ENCODE measurements at regions not wholly inside any gene's neighbourhood (a gene's known extent, or its start where the extent isn't known, plus 50 kb on each side); places are given as distances from the start of the nearest gene placed in this dataset.

DNA sequence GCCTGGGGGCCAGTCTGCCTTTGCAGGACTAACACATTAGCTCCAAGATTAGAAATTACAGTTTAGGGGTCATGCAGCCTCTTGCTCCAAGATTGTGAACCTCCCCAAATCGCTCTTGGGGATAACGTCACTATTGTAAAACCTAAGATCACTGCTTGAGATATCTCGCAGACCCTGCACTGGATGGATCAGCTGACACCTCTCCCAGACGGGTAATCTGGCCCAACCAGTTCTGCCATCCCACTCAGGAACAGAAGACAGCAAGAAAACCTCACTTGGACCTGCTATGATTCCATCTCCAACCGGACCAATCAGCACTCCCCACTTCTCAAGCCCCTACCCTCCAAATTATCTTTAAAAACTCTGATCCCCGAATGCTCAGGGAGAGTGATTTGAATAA, 431.2 kb downstream of the GPM6A start (continued):
- no peak for TF ChIP-seq ZNF175 (tag by site-specific recombination; IDR thresholded peaks at IDR 0.05)
- TF ChIP-seq ZSCAN16 (tag by site-specific recombination; IDR thresholded peaks at IDR 0.05) = no peak
- TF ChIP-seq ZNF366 (tag by site-specific recombination; conservative IDR thresholded peaks at IDR 0.05) = no peak

DNA sequence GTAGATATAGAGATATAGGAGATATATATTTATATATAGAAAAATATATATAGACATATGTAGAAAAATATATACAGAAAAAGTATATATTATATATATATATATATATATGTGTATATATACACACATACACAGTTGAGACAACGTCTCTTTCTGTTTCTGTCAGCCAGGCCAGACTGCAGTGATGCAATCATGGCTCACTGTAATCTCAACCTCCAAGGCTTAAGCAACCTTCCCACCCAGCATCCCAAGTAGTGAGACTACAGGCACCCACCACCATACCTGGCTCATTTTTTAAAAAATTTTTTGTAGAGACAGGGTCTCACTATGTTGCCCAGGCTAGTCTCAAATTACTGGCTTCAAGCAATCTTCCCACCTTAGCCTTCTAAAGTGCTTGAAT, 426.3 kb downstream of the GPM6A start:
- Histone ChIP-seq H3K4me1 (ENCODE audit: control insufficient read depth, insufficient read depth, low read length) (no peaks in the 10 kb centered on the region), H3K9me3 (ENCODE audit: control insufficient read depth, insufficient read depth, low read depth, low read length) (no peaks in the 10 kb centered on the region), H3K27ac (ENCODE audit: extremely low read depth, low read depth, low read length) (no peak overlapping the region), H3K36me3 (ENCODE audit: control insufficient read depth in 2 of 2, insufficient read depth in 1 of 2, low read length in 2 of 2) (no peaks in the 10 kb centered on the region), H3K4me3 (ENCODE audit: low read depth, low read length) (no peak overlapping the region)
- TF ChIP-seq GLIS1 (tag by site-specific recombination; IDR thresholded peaks at IDR 0.05) (no peak), ZNF416 (tag by site-specific recombination; IDR thresholded peaks at IDR 0.05) (no peak), ZNF776 (tag by site-specific recombination; IDR thresholded peaks at IDR 0.05; ENCODE audit: borderline replicate concordance) (no peak), ZNF660 (tag by site-specific recombination; IDR thresholded peaks at IDR 0.05) (no peak), ZNF211 (tag by site-specific recombination; IDR thresholded peaks at IDR 0.05; ENCODE audit: low read depth) (no peak), HOXC10 (CRISPR knock-in tag; IDR thresholded peaks at IDR 0.05) (no peak), ZNF132 (tag by site-specific recombination; IDR thresholded peaks at IDR 0.05; ENCODE audit: borderline replicate concordance) (no peak), ZNF585B (tag by site-specific recombination; IDR thresholded peaks at IDR 0.05) (no peak)
- CTCF ChIA-PET = no interaction called here
- POLR2A ChIA-PET = no interaction called here

GRCh38 chr4:175386776-175387507, 425.1 kb downstream of the GPM6A start:
- Histone ChIP-seq H3K4me1 (ENCODE audit: control insufficient read depth, insufficient read depth, low read length) (no peaks in the 10 kb centered on the region), H3K9me3 (ENCODE audit: control insufficient read depth, insufficient read depth, low read depth, low read length) (no peaks in the 10 kb centered on the region), H3K4me3 (ENCODE audit: low read depth, low read length) (no peak overlapping the region), H3K27ac (ENCODE audit: extremely low read depth, low read depth, low read length) (no peak overlapping the region), H3K36me3 (ENCODE audit: control insufficient read depth in 2 of 2, insufficient read depth in 1 of 2, low read length in 2 of 2) (no peaks in the 10 kb centered on the region)
- TF ChIP-seq ZBTB20 (tag by site-specific recombination; IDR thresholded peaks at IDR 0.05) (no peak), ZNF549 (tag by site-specific recombination; IDR thresholded peaks at IDR 0.05) (no peak), BCL11B (tag by site-specific recombination; IDR thresholded peaks at IDR 0.05; ENCODE audit: low read depth) (no peak), ZNF274 (IDR thresholded peaks at IDR 0.05; ENCODE audit: low read length) (no peak), ZNF274 (tag by site-specific recombination; IDR thresholded peaks at IDR 0.05; ENCODE audit: borderline replicate concordance) (no peak), ZNF214 (tag by site-specific recombination; IDR thresholded peaks at IDR 0.05; ENCODE audit: borderline replicate concordance) (no peak), ATF2 (tag by site-specific recombination; IDR thresholded peaks at IDR 0.05; ENCODE audit: low read depth) (no peak), SETDB1 (IDR thresholded peaks at IDR 0.05; ENCODE audit: insufficient read length, low read length) (no peak), ZNF555 (tag by site-specific recombination; conservative IDR thresholded peaks at IDR 0.05) (no peak), ZNF843 (tag by site-specific recombination; IDR thresholded peaks at IDR 0.05) (no peak), ZNF571 (tag by site-specific recombination; IDR thresholded peaks at IDR 0.05) (no peak), ZNF169 (tag by site-specific recombination; IDR thresholded peaks at IDR 0.05) (no peak), PRDM1 (tag by site-specific recombination; IDR thresholded peaks at IDR 0.05) (no peak), SCRT1 (tag by site-specific recombination; IDR thresholded peaks at IDR 0.05; ENCODE audit: borderline replicate concordance) (no peak)
- TF ChIP-seq, protein P1, sequence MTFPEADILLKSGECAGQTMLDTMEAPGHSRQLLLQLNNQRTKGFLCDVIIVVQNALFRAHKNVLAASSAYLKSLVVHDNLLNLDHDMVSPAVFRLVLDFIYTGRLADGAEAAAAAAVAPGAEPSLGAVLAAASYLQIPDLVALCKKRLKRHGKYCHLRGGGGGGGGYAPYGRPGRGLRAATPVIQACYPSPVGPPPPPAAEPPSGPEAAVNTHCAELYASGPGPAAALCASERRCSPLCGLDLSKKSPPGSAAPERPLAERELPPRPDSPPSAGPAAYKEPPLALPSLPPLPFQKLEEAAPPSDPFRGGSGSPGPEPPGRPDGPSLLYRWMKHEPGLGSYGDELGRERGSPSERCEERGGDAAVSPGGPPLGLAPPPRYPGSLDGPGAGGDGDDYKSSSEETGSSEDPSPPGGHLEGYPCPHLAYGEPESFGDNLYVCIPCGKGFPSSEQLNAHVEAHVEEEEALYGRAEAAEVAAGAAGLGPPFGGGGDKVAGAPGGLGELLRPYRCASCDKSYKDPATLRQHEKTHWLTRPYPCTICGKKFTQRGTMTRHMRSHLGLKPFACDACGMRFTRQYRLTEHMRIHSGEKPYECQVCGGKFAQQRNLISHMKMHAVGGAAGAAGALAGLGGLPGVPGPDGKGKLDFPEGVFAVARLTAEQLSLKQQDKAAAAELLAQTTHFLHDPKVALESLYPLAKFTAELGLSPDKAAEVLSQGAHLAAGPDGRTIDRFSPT (tag by site-specific recombination; IDR thresholded peaks at IDR 0.05) = no peak
- TF ChIP-seq, protein P2, sequence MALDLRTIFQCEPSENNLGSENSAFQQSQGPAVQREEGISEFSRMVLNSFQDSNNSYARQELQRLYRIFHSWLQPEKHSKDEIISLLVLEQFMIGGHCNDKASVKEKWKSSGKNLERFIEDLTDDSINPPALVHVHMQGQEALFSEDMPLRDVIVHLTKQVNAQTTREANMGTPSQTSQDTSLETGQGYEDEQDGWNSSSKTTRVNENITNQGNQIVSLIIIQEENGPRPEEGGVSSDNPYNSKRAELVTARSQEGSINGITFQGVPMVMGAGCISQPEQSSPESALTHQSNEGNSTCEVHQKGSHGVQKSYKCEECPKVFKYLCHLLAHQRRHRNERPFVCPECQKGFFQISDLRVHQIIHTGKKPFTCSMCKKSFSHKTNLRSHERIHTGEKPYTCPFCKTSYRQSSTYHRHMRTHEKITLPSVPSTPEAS (tag by site-specific recombination; IDR thresholded peaks at IDR 0.05) = no peak
- POLR2A ChIA-PET = no interaction called here
- CTCF ChIA-PET = no interaction called here

Measured in HEK293 (cell line).